SU-DHL-6 (cell line): ENCODE measurements at regions not wholly inside any gene's neighbourhood (a gene's known extent, or its start where the extent isn't known, plus 50 kb on each side); places are given as distances from the start of the nearest gene placed in this dataset.

Experiments
- H2AFZ ChIP-seq: fragments of 200-600 bp; sonication (generic); 2 replicates; pipeline ENCODE4 v1.6.1; 2014; ENCODE audit warnings: low read depth, mild to moderate bottlenecking, moderate library complexity, mixed read lengths, antibody characterized with exemption, low read length; ENCODE audit not compliant: severe bottlenecking
- H3F3A ChIP-seq: fragments of 200-600 bp; shearing (Covaris generic); 2 replicates; pipeline ENCODE4 v1.6.0; 2016; ENCODE audit warnings: antibody characterized with exemption, mild to moderate bottlenecking; ENCODE audit not compliant: insufficient read depth
- H3K27ac ChIP-seq: fragments of 200-600 bp; sonication (generic); 2 replicates; pipeline ENCODE4 v1.5.1; 2016; ENCODE audit warnings: low read depth, mild to moderate bottlenecking, low read length, moderate library complexity, mixed read lengths
- H3K27me3 ChIP-seq: fragments of 200-600 bp; sonication (generic), shearing (Covaris generic); 2 replicates; pipeline ENCODE4 v1.6.0; 2014; ENCODE audit warnings: mild to moderate bottlenecking, low read length
- H3K36me3 ChIP-seq: fragments of 200-600 bp; sonication (generic); 2 replicates; pipeline ENCODE4 v1.6.1; 2014; ENCODE audit warnings: mild to moderate bottlenecking, low read length, mixed read lengths
- H3K4me2 ChIP-seq: fragments of 300-600, 200-600 bp; shearing (Covaris generic), sonication (generic); 2 replicates; pipeline ENCODE4 v1.6.0; 2014; ENCODE audit warnings: low read length, low read depth, mild to moderate bottlenecking; ENCODE audit not compliant: poor library complexity, severe bottlenecking
- H3K4me3 ChIP-seq: fragments of 200-600 bp; sonication (generic); 2 replicates; pipeline ENCODE4 v1.5.1; 2014; ENCODE audit warnings: antibody characterized with exemption, low read length, mild to moderate bottlenecking, mixed read lengths; ENCODE audit not compliant: insufficient read depth, poor library complexity, severe bottlenecking
- H3K79me2 ChIP-seq: fragments of 200-600 bp; sonication (generic); 2 replicates; pipeline ENCODE4 v1.6.1; 2014; ENCODE audit warnings: mild to moderate bottlenecking, low read length, moderate library complexity; ENCODE audit not compliant: insufficient read depth
- H3K9ac ChIP-seq: fragments of 200-600 bp; sonication (generic); 2 replicates; pipeline ENCODE4 v1.7.0; 2014; ENCODE audit warnings: mild to moderate bottlenecking, low read length
- H3K9me2 ChIP-seq: fragments of 200-600 bp; sonication (generic); replicated peaks from 2 replicates; pipeline ENCODE4 v1.6.1; 2014; ENCODE audit warnings: low read length; ENCODE audit not compliant: insufficient read depth
- H3K9me3 ChIP-seq: fragments of 200-600 bp; sonication (generic); 2 replicates; pipeline ENCODE4 v1.6.1; 2014; ENCODE audit warnings: low read length, mixed read lengths; ENCODE audit not compliant: insufficient read depth
- H4K20me1 ChIP-seq: fragments of 200-600 bp; sonication (generic); 2 replicates; pipeline ENCODE4 v1.6.1; 2014; ENCODE audit warnings: low read depth, mild to moderate bottlenecking, antibody characterized with exemption, low read length, moderate library complexity, mixed read lengths
- EZH2phosphoT487 ChIP-seq: fragments of 200-600 bp; sonication (generic), shearing (Covaris generic); conservative IDR thresholded peaks from 2 replicates; pipeline ENCODE4 v1.6.1; 2018; ENCODE audit warnings: mild to moderate bottlenecking, antibody characterized with exemption, low read length, moderate library complexity, mixed read lengths
- TF ChIP-seq, protein P1 (sequence below): fragments of 200-600 bp; sonication (generic); IDR thresholded peaks from one replicate; pipeline ENCODE4 v1.5.1; 2017; ENCODE audit warnings: antibody characterized with exemption, mild to moderate bottlenecking, low read length, moderate library complexity; ENCODE audit not compliant: insufficient read depth, poor library complexity, severe bottlenecking

GRCh38 chr2:183996825-183997793, 601.2 kb upstream of the ZNF804A start:
- Histone ChIP-seq H3K4me2 (no peak overlapping the region), H3F3A (no peaks in the 10 kb centered on the region), H3K9me3 (no peaks in the 10 kb centered on the region), H3K9ac (no peak overlapping the region), H2AFZ (no peak overlapping the region), H3K9me2 (no peaks in the 10 kb centered on the region; the same call in 1 of the 2 replicates), H3K4me3 (no peak overlapping the region), H4K20me1 (no peaks in the 10 kb centered on the region), H3K36me3 (no peaks in the 10 kb centered on the region), H3K27me3 (no peaks in the 10 kb centered on the region), H3K79me2 (no peaks in the 10 kb centered on the region), H3K27ac (no peak overlapping the region)
- no peak for TF ChIP-seq EZH2phosphoT487
- TF ChIP-seq, protein P1, sequence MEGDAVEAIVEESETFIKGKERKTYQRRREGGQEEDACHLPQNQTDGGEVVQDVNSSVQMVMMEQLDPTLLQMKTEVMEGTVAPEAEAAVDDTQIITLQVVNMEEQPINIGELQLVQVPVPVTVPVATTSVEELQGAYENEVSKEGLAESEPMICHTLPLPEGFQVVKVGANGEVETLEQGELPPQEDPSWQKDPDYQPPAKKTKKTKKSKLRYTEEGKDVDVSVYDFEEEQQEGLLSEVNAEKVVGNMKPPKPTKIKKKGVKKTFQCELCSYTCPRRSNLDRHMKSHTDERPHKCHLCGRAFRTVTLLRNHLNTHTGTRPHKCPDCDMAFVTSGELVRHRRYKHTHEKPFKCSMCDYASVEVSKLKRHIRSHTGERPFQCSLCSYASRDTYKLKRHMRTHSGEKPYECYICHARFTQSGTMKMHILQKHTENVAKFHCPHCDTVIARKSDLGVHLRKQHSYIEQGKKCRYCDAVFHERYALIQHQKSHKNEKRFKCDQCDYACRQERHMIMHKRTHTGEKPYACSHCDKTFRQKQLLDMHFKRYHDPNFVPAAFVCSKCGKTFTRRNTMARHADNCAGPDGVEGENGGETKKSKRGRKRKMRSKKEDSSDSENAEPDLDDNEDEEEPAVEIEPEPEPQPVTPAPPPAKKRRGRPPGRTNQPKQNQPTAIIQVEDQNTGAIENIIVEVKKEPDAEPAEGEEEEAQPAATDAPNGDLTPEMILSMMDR, result no peak

DNA sequence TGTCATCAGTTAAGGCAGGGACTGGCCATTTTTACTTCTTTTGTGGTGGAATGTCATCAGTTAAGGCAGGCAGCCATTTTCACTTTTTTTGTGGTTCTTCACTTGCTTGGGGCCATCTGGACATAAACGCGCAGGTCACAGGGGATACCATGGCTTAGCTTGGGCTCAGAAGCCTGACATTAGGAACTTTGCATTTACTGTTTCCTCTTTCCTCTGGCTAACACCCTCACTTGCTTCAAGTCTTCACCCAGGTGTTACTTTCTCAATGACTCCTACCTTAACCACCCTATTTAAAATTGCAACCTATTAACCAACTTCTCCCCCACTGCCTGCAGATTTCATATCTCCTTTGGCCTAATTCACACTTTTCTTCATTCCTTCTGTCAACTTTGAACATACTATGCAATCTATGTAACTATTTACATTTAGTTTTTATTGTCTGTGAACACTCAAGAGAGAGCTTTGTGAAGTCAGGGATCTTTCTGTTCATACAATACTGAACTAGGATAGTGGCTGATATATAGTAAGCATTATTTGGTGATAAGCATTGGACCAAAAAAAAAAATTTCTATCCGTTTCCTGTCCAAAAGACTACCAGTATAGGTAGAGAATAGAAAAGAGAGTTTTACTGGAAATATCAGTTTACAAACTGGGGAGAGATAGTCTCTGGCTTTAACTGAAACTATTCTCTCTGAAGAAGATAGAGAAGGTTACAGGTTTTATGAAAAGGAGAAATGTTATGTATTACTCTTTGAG, 600.1 kb upstream of the ZNF804A start:
- Histone ChIP-seq H3K79me2 (no peaks in the 10 kb centered on the region), H3F3A (no peaks in the 10 kb centered on the region), H3K36me3 (no peaks in the 10 kb centered on the region), H3K27ac (no peak overlapping the region), H3K9me3 (no peaks in the 10 kb centered on the region), H3K27me3 (no peaks in the 10 kb centered on the region), H3K4me3 (no peak overlapping the region), H3K4me2 (no peak overlapping the region), H3K9ac (no peak overlapping the region), H4K20me1 (no peaks in the 10 kb centered on the region), H2AFZ (no peak overlapping the region), H3K9me2 (no peaks in the 10 kb centered on the region; the same call in 1 of the 2 replicates)
- TF ChIP-seq, protein P1, result no peak
- TF ChIP-seq EZH2phosphoT487, result no peak

- Histone ChIP-seq H3K4me2 (no peak overlapping the region), H4K20me1 (no peaks in the 10 kb centered on the region)
Measured at GRCh38 chr2:183998797-183999190, 599.5 kb upstream of the ZNF804A start.

More at GRCh38 chr2:183998797-183999190, 599.5 kb upstream of the ZNF804A start:
- Histone ChIP-seq H3K4me3 (no peak overlapping the region), H3K9me2 (no peaks in the 10 kb centered on the region; the same call in 1 of the 2 replicates), H3K9ac (no peak overlapping the region), H3F3A (no peaks in the 10 kb centered on the region), H3K79me2 (no peaks in the 10 kb centered on the region), H3K36me3 (no peaks in the 10 kb centered on the region), H3K27me3 (no peaks in the 10 kb centered on the region), H3K9me3 (no peaks in the 10 kb centered on the region), H3K27ac (no peak overlapping the region), H2AFZ (no peak overlapping the region)
- no peak for TF ChIP-seq EZH2phosphoT487
- TF ChIP-seq, protein P1, result no peak
